GM12878 (cell line): ENCODE measurements at regions not wholly inside any gene's neighbourhood (a gene's known extent, or its start where the extent isn't known, plus 50 kb on each side); places are given as distances from the start of the nearest gene placed in this dataset.

ENCODE experiments used
- ATAC-seq: fragments of 200-7000 bp; cut with Tn5 transposase; 3 replicates; pipeline ENCODE4 v1.9.1; 2020; ENCODE audit warnings: mild to moderate bottlenecking, moderate library complexity
- BruUV-seq: library from RNA; stranded (reverse); fragments of 400-500 nt; replicated peaks from 2 replicates; lab custom pipeline; 2021; lab: Mats Ljungman, UMichigan
- CTCF ChIA-PET: fragments of 300-600 bp; sonication (Branson Sonifier 250); formaldehyde crosslinking; extraction: SDS; loops from one replicate; lab custom pipeline; 2021; ENCODE audit warnings: inconsistent platforms; lab: Yijun Ruan, JAX
- POLR2A ChIA-PET: fragments of 350-600 bp; formaldehyde crosslinking; extraction: SDS; loops from one replicate; lab custom pipeline; 2021; ENCODE audit warnings: inconsistent platforms; lab: Charles Lee
- RAD21 ChIA-PET: fragments of 300-600 bp; sonication (Branson Sonifier 250); formaldehyde crosslinking; loops from one replicate; lab custom pipeline; 2023; ENCODE audit warnings: antibody characterized with exemption; ENCODE audit not compliant: unreplicated experiment; lab: Charles Lee
- SMC1A ChIA-PET: fragments of 300-600 bp; sonication (Branson Sonifier 250); formaldehyde crosslinking; loops from one replicate; lab custom pipeline; 2023; ENCODE audit not compliant: unreplicated experiment, uncharacterized antibody; lab: Charles Lee
- DNase-seq: peaks from one replicate; pipeline ENCODE4 v3.0.0-alpha.2; 2011; ENCODE audit warnings: low read depth, low spot score
- FAIRE-seq: peaks from 3 replicates; lab custom pipeline; 2011; peaks lifted over from hg19 to GRCh38; lab: Jason Lieb, UNC
- H2AFZ ChIP-seq: 2 replicates; pipeline ENCODE4 v1.6.0; 2011; ENCODE audit warnings: low read depth, low read length, control low read depth; ENCODE audit not compliant: control insufficient read depth
- H3K27ac ChIP-seq: 2 replicates; pipeline ENCODE4 v1.5.1; 2011; ENCODE audit warnings: control low read depth; ENCODE audit not compliant: control insufficient read depth, insufficient read depth
- H3K27me3 ChIP-seq, 2 experiments: replicated peaks in 1 of 2; 2 replicates each; pipeline versions ENCODE4 v1.6.0 to v1.6.1; 2011; ENCODE audit warnings: low read length in 1 of 2; ENCODE audit not compliant: control insufficient read depth in 2 of 2, insufficient read depth in 2 of 2
- H3K36me3 ChIP-seq, 2 experiments: 2 replicates each; pipeline ENCODE4 v1.5.1; 2011; ENCODE audit warnings: low read length in 1 of 2; ENCODE audit not compliant: control insufficient read depth in 2 of 2, insufficient read depth in 2 of 2
- H3K4me1 ChIP-seq: 2 replicates; pipeline ENCODE4 v1.6.1; 2011; ENCODE audit warnings: mild to moderate bottlenecking, low read length, moderate library complexity, mixed read lengths; ENCODE audit not compliant: control insufficient read depth, insufficient read depth
- H3K4me2 ChIP-seq: 2 replicates; pipeline ENCODE4 v1.6.0; 2011; ENCODE audit warnings: control low read depth; ENCODE audit not compliant: control insufficient read depth, insufficient read depth
- H3K4me3 ChIP-seq: fragments of 200-600 bp; sonication (generic); 2 replicates; pipeline ENCODE4 v1.5.1; 2016
- H3K79me2 ChIP-seq: 2 replicates; pipeline ENCODE4 v1.6.0; 2011; ENCODE audit warnings: low read length; ENCODE audit not compliant: control insufficient read depth, insufficient read depth
- H3K9ac ChIP-seq: 2 replicates; pipeline ENCODE4 v1.8.0; 2011; ENCODE audit warnings: low read length, control low read depth, mixed read lengths; ENCODE audit not compliant: control insufficient read depth, insufficient read depth
- H3K9me3 ChIP-seq: replicated peaks from 3 replicates; pipeline ENCODE4 v1.5.1; 2011; ENCODE audit warnings: mild to moderate bottlenecking, low read length; ENCODE audit not compliant: control insufficient read depth, insufficient read depth
- H4K20me1 ChIP-seq: 2 replicates; pipeline ENCODE4 v1.6.0; 2011; ENCODE audit not compliant: control insufficient read depth, insufficient read depth
- BHLHE40 ChIP-seq, 2 experiments: fragments of 450-650 bp in 1 of 2; IDR thresholded peaks; 2 replicates each; pipeline ENCODE4 v1.6.1; 2011 to 2017; ENCODE audit warnings: low read depth in 2 of 2, borderline replicate concordance in 1 of 2, improper control_type of control experiment in 1 of 2, low read length in 1 of 2, mild to moderate bottlenecking in 1 of 2
- CREB1 ChIP-seq: IDR thresholded peaks from 2 replicates; pipeline ENCODE4 v1.6.1; 2012; ENCODE audit warnings: low read depth, mild to moderate bottlenecking, inconsistent platforms
- CTCF ChIP-seq, 3 experiments: IDR thresholded peaks in 2 of 3; conservative IDR thresholded peaks in 1 of 3; 2 replicates each; pipeline ENCODE4 v1.5.1; 2011; ENCODE audit warnings: low read depth in 3 of 3, low read length in 3 of 3, mild to moderate bottlenecking in 3 of 3, control low read depth in 2 of 3, moderate library complexity in 2 of 3, inconsistent platforms in 1 of 3, mixed read lengths in 1 of 3; ENCODE audit not compliant: control insufficient read depth in 2 of 3, insufficient read depth in 1 of 3; ENCODE audit errors: extremely low read depth in 1 of 3
- EED ChIP-seq: sonication (generic); IDR thresholded peaks from 2 replicates; pipeline ENCODE4 v1.6.1; 2016; ENCODE audit warnings: antibody characterized with exemption, low read depth
- HDAC2 ChIP-seq: fragments of 200-600 bp; sonication (generic); IDR thresholded peaks from 2 replicates; pipeline ENCODE4 v1.6.1; 2017
- HDGF ChIP-seq: fragments of 450-650 bp; IDR thresholded peaks from 2 replicates; pipeline ENCODE4 v1.6.1; 2016; ENCODE audit warnings: antibody characterized with exemption
- MEF2B ChIP-seq: fragments of 450-650 bp; IDR thresholded peaks from 2 replicates; pipeline ENCODE4 v1.6.1; 2018; ENCODE audit warnings: mild to moderate bottlenecking, moderate library complexity; ENCODE audit not compliant: partially characterized antibody, poor library complexity, severe bottlenecking
- MTA3 ChIP-seq: IDR thresholded peaks from 2 replicates; pipeline ENCODE4 v1.6.1; 2012; ENCODE audit warnings: low read length, inconsistent platforms, borderline replicate concordance
- PAX8 ChIP-seq: fragments of 450-650 bp; IDR thresholded peaks from 2 replicates; pipeline ENCODE4 v1.6.1; 2017; ENCODE audit warnings: mild to moderate bottlenecking, moderate library complexity
- RB1 ChIP-seq: fragments of 450-650 bp; formaldehyde crosslinking; IDR thresholded peaks from 2 replicates; pipeline ENCODE4 v1.6.1; 2017; ENCODE audit warnings: mild to moderate bottlenecking, borderline replicate concordance
- SIX5 ChIP-seq: IDR thresholded peaks from 2 replicates; pipeline ENCODE4 v1.6.1; 2011; ENCODE audit warnings: mild to moderate bottlenecking, low read depth, low read length, moderate library complexity; ENCODE audit not compliant: severe bottlenecking
- SMAD5 ChIP-seq: IDR thresholded peaks from 2 replicates; pipeline ENCODE4 v1.6.1; 2016; ENCODE audit warnings: antibody characterized with exemption, low read depth
- SPI1 ChIP-seq: IDR thresholded peaks from 2 replicates; pipeline ENCODE4 v1.6.1; 2011; ENCODE audit warnings: low read depth, mild to moderate bottlenecking, low read length, moderate library complexity, borderline replicate concordance; ENCODE audit not compliant: insufficient read depth
- TCF7 ChIP-seq: IDR thresholded peaks from 2 replicates; pipeline ENCODE4 v1.6.1; 2014; ENCODE audit warnings: antibody characterized with exemption, borderline replicate concordance
- USF1 ChIP-seq: IDR thresholded peaks from 2 replicates; pipeline ENCODE4 v1.6.1; 2011; ENCODE audit warnings: borderline replicate concordance, low read depth, mild to moderate bottlenecking, moderate library complexity, mixed read lengths, low read length; ENCODE audit not compliant: insufficient read depth; ENCODE audit errors: extremely low read length
- ZNF217 ChIP-seq: fragments of 450-650 bp; IDR thresholded peaks from 2 replicates; pipeline ENCODE4 v1.6.1; 2017; ENCODE audit warnings: antibody characterized with exemption, mild to moderate bottlenecking
- WGBS: methylation state at CpG from one replicate; pipeline ENCODE4 v1.1.6; 2016; ENCODE audit warnings: low lambda C conversion rate; ENCODE audit not compliant: insufficient replicate concordance, insufficient coverage; ENCODE audit errors: missing lambda C conversion rate; 5-methylcytosine and 5-hydroxymethylcytosine counted together
- in situ Hi-C: fragments of 300-500 bp; cut with MboI; formaldehyde crosslinking; loops from 9 replicates; pipeline ENCODE4 v1.14.3; 2018; ENCODE audit warnings: mixed read lengths
- intact Hi-C: fragments of 100-400 bp; cut with micrococcal nuclease; formaldehyde crosslinking; loops from one replicate; pipeline ENCODE4 v1.14.2; 2022; ENCODE audit not compliant: unreplicated experiment
- TF ChIP-seq, protein P1 (sequence below): fragments of 450-650 bp; IDR thresholded peaks from 2 replicates; pipeline ENCODE4 v1.6.1; 2016; ENCODE audit warnings: mild to moderate bottlenecking
- TF ChIP-seq, protein P2 (sequence below): IDR thresholded peaks from 2 replicates; pipeline ENCODE4 v1.6.1; 2012; ENCODE audit warnings: low read depth, low read length, improper control_type of control experiment

- BruUV-seq: no TSS peak
- H3K4me3 ChIP-seq: no peak overlapping the region
- no peaks in the 10 kb centered on the region for H3K9me3 ChIP-seq
- ChIA-PET CTCF (no interaction called here), RAD21 (no interaction called here), SMC1A (no interaction called here), POLR2A (interaction anchor here (0.6 kb wide), 1 partner anchor 1229 kb away, joined by 3 read pairs; no protein-coding TSS in a partner anchor)
- 34% methylated on average over 4 of the region's 4 CpGs for WGBS
- ATAC-seq: peak; percentile 23; the same call in 1 of the 3 replicates
- no peak overlapping the region for H3K9ac ChIP-seq
- in situ Hi-C loops: no loop called here
- no peaks in the 10 kb centered on the region for H4K20me1 ChIP-seq
- DNase-seq: no peak
- TF ChIP-seq, protein P1, sequence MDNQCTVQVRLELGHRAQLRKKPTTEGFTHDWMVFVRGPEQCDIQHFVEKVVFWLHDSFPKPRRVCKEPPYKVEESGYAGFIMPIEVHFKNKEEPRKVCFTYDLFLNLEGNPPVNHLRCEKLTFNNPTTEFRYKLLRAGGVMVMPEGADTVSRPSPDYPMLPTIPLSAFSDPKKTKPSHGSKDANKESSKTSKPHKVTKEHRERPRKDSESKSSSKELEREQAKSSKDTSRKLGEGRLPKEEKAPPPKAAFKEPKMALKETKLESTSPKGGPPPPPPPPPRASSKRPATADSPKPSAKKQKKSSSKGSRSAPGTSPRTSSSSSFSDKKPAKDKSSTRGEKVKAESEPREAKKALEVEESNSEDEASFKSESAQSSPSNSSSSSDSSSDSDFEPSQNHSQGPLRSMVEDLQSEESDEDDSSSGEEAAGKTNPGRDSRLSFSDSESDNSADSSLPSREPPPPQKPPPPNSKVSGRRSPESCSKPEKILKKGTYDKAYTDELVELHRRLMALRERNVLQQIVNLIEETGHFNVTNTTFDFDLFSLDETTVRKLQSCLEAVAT: no peak
- TF ChIP-seq ZNF217 (no peak), HDAC2 (no peak), TCF7 (no peak), HDGF (no peak), SMAD5 (no peak), CREB1 (no peak), MTA3 (no peak), PAX8 (no peak), SIX5 (no peak), BHLHE40 (IDR thresholded peaks at IDR 0.05; ENCODE audit: borderline replicate concordance in 1 of 2, low read depth in 2 of 2, low read length in 1 of 2) (no peak), RB1 (no peak), CTCF (IDR thresholded peaks at IDR 0.05 in 2 of 3, conservative IDR thresholded peaks at IDR 0.05 in 1 of 3; ENCODE audit: control insufficient read depth in 2 of 3, extremely low read depth in 1 of 3, insufficient read depth in 1 of 3, low read depth in 3 of 3, low read length in 3 of 3) (no peak), USF1 (no peak), MEF2B (no peak), SPI1 (no peak), EED (no peak)
- TF ChIP-seq, protein P2, sequence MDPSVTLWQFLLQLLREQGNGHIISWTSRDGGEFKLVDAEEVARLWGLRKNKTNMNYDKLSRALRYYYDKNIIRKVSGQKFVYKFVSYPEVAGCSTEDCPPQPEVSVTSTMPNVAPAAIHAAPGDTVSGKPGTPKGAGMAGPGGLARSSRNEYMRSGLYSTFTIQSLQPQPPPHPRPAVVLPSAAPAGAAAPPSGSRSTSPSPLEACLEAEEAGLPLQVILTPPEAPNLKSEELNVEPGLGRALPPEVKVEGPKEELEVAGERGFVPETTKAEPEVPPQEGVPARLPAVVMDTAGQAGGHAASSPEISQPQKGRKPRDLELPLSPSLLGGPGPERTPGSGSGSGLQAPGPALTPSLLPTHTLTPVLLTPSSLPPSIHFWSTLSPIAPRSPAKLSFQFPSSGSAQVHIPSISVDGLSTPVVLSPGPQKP: no peak
- no peak overlapping the region for H3K4me2 ChIP-seq
- H3K79me2 ChIP-seq: no peaks in the 10 kb centered on the region
- H2AFZ ChIP-seq: no peak overlapping the region
- no peaks in the 10 kb centered on the region for H3K4me1 ChIP-seq
- H3K27ac ChIP-seq: no peak overlapping the region
- no peaks in the 10 kb centered on the region for H3K36me3 ChIP-seq
- H3K27me3 ChIP-seq: no peaks in the 10 kb centered on the region
- FAIRE-seq: no peak
- intact Hi-C loops: no loop called here
These were observed 1211.4 kb downstream of the VRK1 start for GRCh38 chr14:98008381-98009113.
